GM23248 (cell line): ENCODE measurements at regions not wholly inside any gene's neighbourhood (a gene's known extent, or its start where the extent isn't known, plus 50 kb on each side); places are given as distances from the start of the nearest gene placed in this dataset.

Experiments
- EZH2 ChIP-seq: fragments of 200-600 bp; sonication (generic); IDR thresholded peaks from 2 replicates; pipeline ENCODE4 v1.6.1; 2018; ENCODE audit warnings: antibody characterized with exemption, mild to moderate bottlenecking; ENCODE audit not compliant: insufficient read depth, poor library complexity, severe bottlenecking
- EZH2phosphoT487 ChIP-seq: fragments of 200-600 bp; sonication (generic); IDR thresholded peaks from 2 replicates; pipeline ENCODE4 v1.6.1; 2018; ENCODE audit warnings: antibody characterized with exemption, moderate library complexity, mild to moderate bottlenecking, low read depth; ENCODE audit not compliant: insufficient read depth

DNA sequence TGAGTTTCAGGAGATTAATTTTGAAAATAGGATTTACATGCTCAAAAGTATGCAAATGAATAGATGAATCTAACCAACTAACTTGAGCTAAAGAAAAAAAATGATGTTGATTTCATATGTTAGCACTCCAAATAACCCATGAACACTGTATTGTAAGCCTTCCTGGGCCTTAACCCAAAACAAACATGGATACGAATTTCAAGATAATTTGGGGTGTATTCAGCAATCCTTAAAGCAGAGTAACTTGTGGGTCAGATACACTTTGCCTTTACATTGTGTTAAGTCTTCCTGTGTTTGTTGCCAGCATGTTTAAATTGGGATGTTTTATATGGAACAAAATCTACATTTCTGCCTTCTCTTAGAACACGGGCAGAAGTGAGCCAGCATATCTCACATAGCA is 124.2 kb upstream of the WDR11 start:
- no peak for TF ChIP-seq EZH2
- TF ChIP-seq EZH2phosphoT487, result no peak
